Keratinocyte (primary cell): ENCODE measurements at regions not wholly inside any gene's neighbourhood (a gene's known extent, or its start where the extent isn't known, plus 50 kb on each side); places are given as distances from the start of the nearest gene placed in this dataset.

Source experiments
- CTCF ChIP-seq, 3 experiments: IDR thresholded peaks in 1 of 3; conservative IDR thresholded peaks in 1 of 3; optimal IDR thresholded peaks in 1 of 3; 2 replicates in 2 of 3; 3 replicates in 1 of 3; pipeline versions ENCODE3 to v1.5.1; 2011; ENCODE audit warnings: low read length in 3 of 3, mild to moderate bottlenecking in 3 of 3, moderate library complexity in 2 of 3, control low read depth in 1 of 3, inconsistent platforms in 1 of 3; ENCODE audit not compliant: insufficient read depth in 2 of 3; ENCODE audit errors: extremely low read depth in 1 of 3
- EZH2 ChIP-seq: IDR thresholded peaks from one replicate; pipeline ENCODE4 v1.6.1; 2012; ENCODE audit warnings: inconsistent platforms, mild to moderate bottlenecking, low read length, moderate library complexity

- TF ChIP-seq CTCF (optimal IDR thresholded peaks at IDR 0.05 in 1 of 3, IDR thresholded peaks at IDR 0.05 in 1 of 3, conservative IDR thresholded peaks at IDR 0.05 in 1 of 3; ENCODE audit: extremely low read depth in 1 of 3, insufficient read depth in 2 of 3, low read length in 3 of 3): no peak
- TF ChIP-seq EZH2: no peak
Observed at GRCh38 chr2:2890246-2890645, 487.4 kb downstream of the EIPR1 start.
